RWPE1 (cell line): ENCODE measurements at regions not wholly inside any gene's neighbourhood (a gene's known extent, or its start where the extent isn't known, plus 50 kb on each side); places are given as distances from the start of the nearest gene placed in this dataset.

ENCODE experiments used
- CTCF ChIA-PET: fragments of 350-600 bp; sonication (Branson Sonifier 250); formaldehyde crosslinking; extraction: SDS; loops from one replicate; lab custom pipeline; 2021; lab: Yijun Ruan, JAX
- POLR2A ChIA-PET: fragments of 400-600 bp; formaldehyde crosslinking; extraction: SDS; loops from one replicate; lab custom pipeline; 2020; ENCODE audit warnings: antibody characterized with exemption; ENCODE audit not compliant: low non-redundant PET; lab: Yijun Ruan, JAX
- DNase-seq: peaks from one replicate; pipeline ENCODE4 v3.0.0; 2012; ENCODE audit warnings: low spot score
- H3K27ac ChIP-seq: fragments of 450-650 bp; 2 replicates; pipeline ENCODE4 v1.5.1; 2017
- CTCF ChIP-seq: fragments of 450-650 bp; conservative IDR thresholded peaks from 2 replicates; pipeline ENCODE4 v1.5.1; 2017; ENCODE audit warnings: low read depth, mild to moderate bottlenecking

DNA sequence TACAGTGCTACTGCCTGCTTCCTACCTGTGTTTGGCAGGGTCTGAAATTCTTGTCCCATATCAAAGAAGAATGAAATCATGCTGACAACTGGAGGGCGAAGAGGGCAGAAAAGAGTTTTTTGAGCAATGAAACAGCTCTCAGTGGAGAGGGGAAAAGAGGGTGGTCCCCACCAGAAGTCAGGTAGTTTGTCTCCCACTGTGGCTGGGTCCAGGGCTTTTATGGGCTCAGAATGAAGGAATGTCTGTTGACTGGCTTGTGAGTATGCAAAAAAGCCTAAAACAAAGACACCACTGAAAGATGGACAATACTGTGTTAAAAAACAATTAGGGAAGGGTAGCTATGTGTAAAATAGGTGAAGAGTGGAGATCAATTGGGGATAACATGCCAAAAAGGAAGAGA is 115.0 kb downstream of the ADAM29 start:
- no peak for TF ChIP-seq CTCF
- POLR2A ChIA-PET: no interaction called here
- no peak for DNase-seq
- CTCF ChIA-PET: no interaction called here
- H3K27ac ChIP-seq: no peak overlapping the region

DNA sequence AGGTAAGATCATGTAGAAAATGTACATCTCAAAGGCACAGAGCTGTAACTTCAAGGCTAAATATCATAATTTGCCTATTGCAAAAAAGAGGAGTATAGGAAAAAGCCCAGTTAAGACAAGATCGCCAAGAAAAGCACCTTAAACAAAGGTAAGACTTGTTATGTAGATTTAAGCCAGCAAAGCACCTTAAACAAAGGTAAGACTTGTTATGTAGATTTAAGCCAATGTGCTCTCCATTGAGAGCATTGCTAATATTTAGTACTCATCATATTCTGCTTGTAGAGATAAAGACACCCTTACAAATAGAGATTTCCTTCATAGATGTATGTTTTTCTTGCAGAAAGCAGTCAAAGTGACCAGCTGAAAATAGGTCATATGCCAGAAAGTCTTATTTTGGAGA is 115.8 kb downstream of the ADAM29 start:
- ChIA-PET CTCF (interaction anchor here (0.6 kb wide), 1 partner anchor 60 kb away, joined by 3 read pairs; no protein-coding TSS in a partner anchor), POLR2A (no interaction called here)
- H3K27ac ChIP-seq: no peak overlapping the region
- no peak for TF ChIP-seq CTCF
- no peak for DNase-seq

- ChIA-PET POLR2A (no interaction called here), CTCF (no interaction called here)
Observed at GRCh38 chr4:175034986-175035705, 117.0 kb downstream of the ADAM29 start.

GRCh38 chr4:175035905-175036304 is 117.7 kb downstream of the ADAM29 start:
- no peak overlapping the region for H3K27ac ChIP-seq
- DNase-seq: no peak
- ChIA-PET POLR2A (no interaction called here), CTCF (no interaction called here)
- TF ChIP-seq CTCF: no peak

More at GRCh38 chr4:175034986-175035705, 117.0 kb downstream of the ADAM29 start:
- TF ChIP-seq CTCF: no peak
- no peak for DNase-seq
- H3K27ac ChIP-seq: no peak overlapping the region

GRCh38 chr4:175048111-175048784 is 130.1 kb downstream of the ADAM29 start:
- no peak overlapping the region for H3K27ac ChIP-seq
- TF ChIP-seq CTCF: no peak
- POLR2A ChIA-PET: no interaction called here
- DNase-seq: no peak
- CTCF ChIA-PET: no interaction called here

- no peak overlapping the region for H3K27ac ChIP-seq
- no peak for TF ChIP-seq CTCF
- POLR2A ChIA-PET: no interaction called here
- DNase-seq: no peak
- CTCF ChIA-PET: interaction anchor here (0.5 kb wide), 1 partner anchor 23 kb away, joined by 3 read pairs; no protein-coding TSS in a partner anchor
Observed at GRCh38 chr4:175048906-175049305, 130.7 kb downstream of the ADAM29 start.
